ENCODE measurements at regions not wholly inside any gene's neighbourhood (a gene's known extent, or its start where the extent isn't known, plus 50 kb on each side); places are given as distances from the start of the nearest gene placed in this dataset.

GRCh38 chr12:60487284-60487683 lies 891.5 kb downstream of the SLC16A7 start:
- no peak overlapping the region for H3K4me3 ChIP-seq (ENCODE audit: low read depth in 1 of 2, low read length in 2 of 2)
- H3K4me1 ChIP-seq (ENCODE audit: control insufficient read depth in 2 of 2, insufficient read depth in 2 of 2, low read length in 1 of 2): no peaks in the 10 kb centered on the region
- H3K36me3 ChIP-seq (ENCODE audit: control insufficient read depth in 2 of 2, insufficient read depth in 2 of 2, low read length in 1 of 2): no peaks in the 10 kb centered on the region
- H3K9me3 ChIP-seq (ENCODE audit: control insufficient read depth in 2 of 2, insufficient read depth in 1 of 2, low read depth in 1 of 2, low read length in 1 of 2): no peaks in the 10 kb centered on the region
- WGBS, 2 donors: 40 to 65% methylated on average over 1 of the region's 1 CpG
- H3K27ac ChIP-seq (ENCODE audit: low read depth in 2 of 2, low read length in 1 of 2): no peak overlapping the region
- H3K27me3 ChIP-seq (ENCODE audit: control insufficient read depth in 1 of 2, insufficient read depth in 2 of 2, low read length in 2 of 2): no peaks in the 10 kb centered on the region

DNA sequence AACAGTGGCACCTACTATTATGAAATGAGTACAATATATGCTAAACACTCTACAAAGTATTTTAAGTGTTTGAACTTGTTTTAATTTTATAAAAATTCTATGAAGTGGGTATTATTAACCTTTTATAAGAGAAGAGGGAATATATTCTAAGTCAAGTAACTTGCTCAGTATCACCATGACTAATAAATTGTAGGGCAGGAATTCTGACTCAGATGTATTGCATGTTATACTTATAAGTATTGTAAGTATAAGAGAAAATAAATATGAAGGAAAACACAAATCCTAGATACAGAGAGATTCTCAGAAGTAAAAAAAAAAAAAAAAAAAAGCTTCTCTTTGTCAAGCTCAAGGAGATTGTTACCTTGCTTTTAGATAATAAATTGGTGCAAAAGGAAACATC lies 893.2 kb downstream of the SLC16A7 start:
- no peak overlapping the region for H3K27ac ChIP-seq (ENCODE audit: low read depth in 2 of 2, low read length in 1 of 2)
- no peaks in the 10 kb centered on the region for H3K4me1 ChIP-seq (ENCODE audit: control insufficient read depth in 2 of 2, insufficient read depth in 2 of 2, low read length in 1 of 2)

GRCh38 chr12:60494244-60494643 lies 898.4 kb downstream of the SLC16A7 start:
- no peak overlapping the region for H3K4me3 ChIP-seq (ENCODE audit: low read depth in 1 of 2, low read length in 2 of 2)
- WGBS, 2 donors: 24% methylated on average over 2 of the region's 2 CpGs
- H3K4me1 ChIP-seq (ENCODE audit: control insufficient read depth in 2 of 2, insufficient read depth in 2 of 2, low read length in 1 of 2): no peaks in the 10 kb centered on the region
- no peaks in the 10 kb centered on the region for H3K27me3 ChIP-seq (ENCODE audit: control insufficient read depth in 1 of 2, insufficient read depth in 2 of 2, low read length in 2 of 2)
- no peaks in the 10 kb centered on the region for H3K9me3 ChIP-seq (ENCODE audit: control insufficient read depth in 2 of 2, insufficient read depth in 1 of 2, low read depth in 1 of 2, low read length in 1 of 2)
- no peak overlapping the region for H3K27ac ChIP-seq (ENCODE audit: low read depth in 2 of 2, low read length in 1 of 2)
- no peaks in the 10 kb centered on the region for H3K36me3 ChIP-seq (ENCODE audit: control insufficient read depth in 2 of 2, insufficient read depth in 2 of 2, low read length in 1 of 2)

More for the DNA sequence above, 893.2 kb downstream of the SLC16A7 start:
- H3K4me3 ChIP-seq (ENCODE audit: low read depth in 1 of 2, low read length in 2 of 2): no peak overlapping the region
- no peaks in the 10 kb centered on the region for H3K27me3 ChIP-seq (ENCODE audit: control insufficient read depth in 1 of 2, insufficient read depth in 2 of 2, low read length in 2 of 2)
- no peaks in the 10 kb centered on the region for H3K9me3 ChIP-seq (ENCODE audit: control insufficient read depth in 2 of 2, insufficient read depth in 1 of 2, low read depth in 1 of 2, low read length in 1 of 2)
- no peaks in the 10 kb centered on the region for H3K36me3 ChIP-seq (ENCODE audit: control insufficient read depth in 2 of 2, insufficient read depth in 2 of 2, low read length in 1 of 2)

GRCh38 chr12:60498656-60499055 lies 902.8 kb downstream of the SLC16A7 start:
- Histone ChIP-seq H3K4me3 (ENCODE audit: low read depth in 1 of 2, low read length in 2 of 2) (no peak overlapping the region), H3K27ac (ENCODE audit: low read depth in 2 of 2, low read length in 1 of 2) (no peak overlapping the region), H3K9me3 (ENCODE audit: control insufficient read depth in 2 of 2, insufficient read depth in 1 of 2, low read depth in 1 of 2, low read length in 1 of 2) (no peaks in the 10 kb centered on the region), H3K4me1 (ENCODE audit: control insufficient read depth in 2 of 2, insufficient read depth in 2 of 2, low read length in 1 of 2) (no peaks in the 10 kb centered on the region), H3K27me3 (ENCODE audit: control insufficient read depth in 1 of 2, insufficient read depth in 2 of 2, low read length in 2 of 2) (no peaks in the 10 kb centered on the region), H3K36me3 (ENCODE audit: control insufficient read depth in 2 of 2, insufficient read depth in 2 of 2, low read length in 1 of 2) (no peaks in the 10 kb centered on the region)
- 15 to 23% methylated on average over 1 of the region's 1 CpG for WGBS, 2 donors

- no peaks in the 10 kb centered on the region for H3K4me1 ChIP-seq (ENCODE audit: control insufficient read depth in 2 of 2, insufficient read depth in 2 of 2, low read length in 1 of 2)
- H3K4me3 ChIP-seq (ENCODE audit: low read depth in 1 of 2, low read length in 2 of 2): no peak overlapping the region
- no peaks in the 10 kb centered on the region for H3K36me3 ChIP-seq (ENCODE audit: control insufficient read depth in 2 of 2, insufficient read depth in 2 of 2, low read length in 1 of 2)
- H3K9me3 ChIP-seq (ENCODE audit: control insufficient read depth in 2 of 2, insufficient read depth in 1 of 2, low read depth in 1 of 2, low read length in 1 of 2): no peaks in the 10 kb centered on the region
- WGBS, 2 donors: 63 to 72% methylated on average over 2 of the region's 2 CpGs
- no peak overlapping the region for H3K27ac ChIP-seq (ENCODE audit: low read depth in 2 of 2, low read length in 1 of 2)
- no peaks in the 10 kb centered on the region for H3K27me3 ChIP-seq (ENCODE audit: control insufficient read depth in 1 of 2, insufficient read depth in 2 of 2, low read length in 2 of 2)
These were observed 905.4 kb downstream of the SLC16A7 start for GRCh38 chr12:60501124-60501729.

DNA sequence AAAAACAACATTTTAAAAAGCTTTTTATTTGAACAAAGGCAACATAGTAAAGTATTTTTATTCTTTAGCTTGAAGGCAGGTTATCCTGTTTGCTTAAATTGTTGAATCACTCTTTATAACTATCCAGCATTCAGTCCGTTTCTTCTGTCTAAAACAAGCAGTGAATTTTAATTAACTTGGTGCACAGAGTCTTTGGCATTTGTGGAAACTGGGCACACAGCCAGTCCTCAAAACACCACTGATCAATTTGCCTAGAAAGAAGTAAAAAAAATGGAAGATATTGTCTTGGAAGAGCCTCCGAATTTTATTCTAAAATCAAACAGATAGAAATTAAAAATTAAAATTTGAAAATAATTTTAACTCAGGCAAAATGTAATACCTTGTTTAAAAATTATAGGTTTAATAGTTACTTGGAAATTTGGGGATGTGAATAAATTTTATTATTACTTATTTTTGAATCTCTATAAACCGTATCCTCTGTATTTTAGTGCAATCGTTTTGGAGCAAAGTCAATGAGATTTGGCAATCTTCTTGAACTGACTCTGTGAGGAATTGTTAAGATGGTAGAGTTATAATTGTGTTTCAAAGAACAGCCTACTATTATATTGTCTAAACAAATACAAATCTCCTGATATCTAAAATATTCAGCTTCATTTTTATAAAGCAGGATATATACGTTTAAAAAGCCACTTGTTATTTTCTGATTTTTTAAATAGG lies 927.0 kb downstream of the SLC16A7 start:
- Histone ChIP-seq H3K4me3 (ENCODE audit: low read depth in 1 of 2, low read length in 2 of 2) (no peak overlapping the region), H3K27ac (ENCODE audit: low read depth in 2 of 2, low read length in 1 of 2) (no peak overlapping the region), H3K4me1 (ENCODE audit: control insufficient read depth in 2 of 2, insufficient read depth in 2 of 2, low read length in 1 of 2) (no peaks in the 10 kb centered on the region), H3K27me3 (ENCODE audit: control insufficient read depth in 1 of 2, insufficient read depth in 2 of 2, low read length in 2 of 2) (no peaks in the 10 kb centered on the region), H3K9me3 (ENCODE audit: control insufficient read depth in 2 of 2, insufficient read depth in 1 of 2, low read depth in 1 of 2, low read length in 1 of 2) (no peaks in the 10 kb centered on the region), H3K36me3 (ENCODE audit: control insufficient read depth in 2 of 2, insufficient read depth in 2 of 2, low read length in 1 of 2) (no peaks in the 10 kb centered on the region)
- whole genome bisulfite sequencing, 2 donors: 70 to 73% methylated on average over 5 of the region's 5 CpGs

- 83 to 94% methylated on average over 1 of the region's 1 CpG for WGBS, 2 donors
- H3K9me3 ChIP-seq (ENCODE audit: control insufficient read depth in 2 of 2, insufficient read depth in 1 of 2, low read depth in 1 of 2, low read length in 1 of 2): no peaks in the 10 kb centered on the region
- H3K27ac ChIP-seq (ENCODE audit: low read depth in 2 of 2, low read length in 1 of 2): no peak overlapping the region
- no peak overlapping the region for H3K4me3 ChIP-seq (ENCODE audit: low read depth in 1 of 2, low read length in 2 of 2)
- no peaks in the 10 kb centered on the region for H3K36me3 ChIP-seq (ENCODE audit: control insufficient read depth in 2 of 2, insufficient read depth in 2 of 2, low read length in 1 of 2)
- no peaks in the 10 kb centered on the region for H3K27me3 ChIP-seq (ENCODE audit: control insufficient read depth in 1 of 2, insufficient read depth in 2 of 2, low read length in 2 of 2)
- no peaks in the 10 kb centered on the region for H3K4me1 ChIP-seq (ENCODE audit: control insufficient read depth in 2 of 2, insufficient read depth in 2 of 2, low read length in 1 of 2)
These were observed 933.4 kb downstream of the SLC16A7 start for GRCh38 chr12:60529261-60529660.

DNA sequence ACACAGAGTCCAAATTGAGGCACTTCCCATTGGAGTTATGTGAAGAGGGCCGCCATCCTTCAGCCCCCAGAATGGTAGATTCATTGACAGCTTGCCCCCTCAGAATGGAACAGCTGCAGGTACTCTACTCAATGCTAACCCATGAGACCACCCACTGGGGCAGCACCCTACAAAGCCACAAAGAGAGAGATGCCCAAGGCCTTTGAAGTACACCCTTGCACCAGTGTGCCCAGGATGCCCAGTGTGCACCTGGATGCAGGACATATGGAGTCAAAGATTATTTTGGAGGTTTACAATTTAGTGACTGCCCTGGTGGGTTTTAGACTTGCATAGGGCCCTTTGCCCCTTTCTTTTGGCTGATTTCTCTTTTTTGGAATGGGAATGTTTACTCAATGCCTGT lies 933.9 kb downstream of the SLC16A7 start:
- 91 to 92% methylated on average over 1 of the region's 1 CpG for WGBS, 2 donors
- H3K4me3 ChIP-seq (ENCODE audit: low read depth in 1 of 2, low read length in 2 of 2): no peak overlapping the region
- H3K27me3 ChIP-seq (ENCODE audit: control insufficient read depth in 1 of 2, insufficient read depth in 2 of 2, low read length in 2 of 2): no peaks in the 10 kb centered on the region
- H3K27ac ChIP-seq (ENCODE audit: low read depth in 2 of 2, low read length in 1 of 2): no peak overlapping the region
- no peaks in the 10 kb centered on the region for H3K4me1 ChIP-seq (ENCODE audit: control insufficient read depth in 2 of 2, insufficient read depth in 2 of 2, low read length in 1 of 2)
- H3K9me3 ChIP-seq (ENCODE audit: control insufficient read depth in 2 of 2, insufficient read depth in 1 of 2, low read depth in 1 of 2, low read length in 1 of 2): no peaks in the 10 kb centered on the region
- H3K36me3 ChIP-seq (ENCODE audit: control insufficient read depth in 2 of 2, insufficient read depth in 2 of 2, low read length in 1 of 2): no peaks in the 10 kb centered on the region

- no peaks in the 10 kb centered on the region for H3K36me3 ChIP-seq (ENCODE audit: control insufficient read depth in 2 of 2, insufficient read depth in 2 of 2, low read length in 1 of 2)
- H3K27me3 ChIP-seq (ENCODE audit: control insufficient read depth in 1 of 2, insufficient read depth in 2 of 2, low read length in 2 of 2): no peaks in the 10 kb centered on the region
- no peak overlapping the region for H3K27ac ChIP-seq (ENCODE audit: low read depth in 2 of 2, low read length in 1 of 2)
- H3K9me3 ChIP-seq (ENCODE audit: control insufficient read depth in 2 of 2, insufficient read depth in 1 of 2, low read depth in 1 of 2, low read length in 1 of 2): no peaks in the 10 kb centered on the region
- no peaks in the 10 kb centered on the region for H3K4me1 ChIP-seq (ENCODE audit: control insufficient read depth in 2 of 2, insufficient read depth in 2 of 2, low read length in 1 of 2)
- H3K4me3 ChIP-seq (ENCODE audit: low read depth in 1 of 2, low read length in 2 of 2): no peak overlapping the region
These were observed 939.5 kb downstream of the SLC16A7 start for GRCh38 chr12:60535363-60535762.

- WGBS, 2 donors: 45 to 47% methylated on average over 5 of the region's 5 CpGs
- Histone ChIP-seq H3K27me3 (ENCODE audit: control insufficient read depth in 1 of 2, insufficient read depth in 2 of 2, low read length in 2 of 2) (no peaks in the 10 kb centered on the region), H3K9me3 (ENCODE audit: control insufficient read depth in 2 of 2, insufficient read depth in 1 of 2, low read depth in 1 of 2, low read length in 1 of 2) (no peaks in the 10 kb centered on the region), H3K4me1 (ENCODE audit: control insufficient read depth in 2 of 2, insufficient read depth in 2 of 2, low read length in 1 of 2) (no peaks in the 10 kb centered on the region), H3K27ac (ENCODE audit: low read depth in 2 of 2, low read length in 1 of 2) (no peak overlapping the region), H3K36me3 (ENCODE audit: control insufficient read depth in 2 of 2, insufficient read depth in 2 of 2, low read length in 1 of 2) (no peaks in the 10 kb centered on the region), H3K4me3 (ENCODE audit: low read depth in 1 of 2, low read length in 2 of 2) (no peak overlapping the region)
These were observed 943.8 kb downstream of the SLC16A7 start for GRCh38 chr12:60539592-60539991.
